GM10266 (cell line): ENCODE measurements at regions not wholly inside any gene's neighbourhood (a gene's known extent, or its start where the extent isn't known, plus 50 kb on each side); places are given as distances from the start of the nearest gene placed in this dataset.

Experiments used
- DNase-seq: peaks from one replicate; pipeline ENCODE4 v3.0.0; 2012; ENCODE audit errors: extremely low spot score
- CTCF ChIP-seq: IDR thresholded peaks from 2 replicates; pipeline ENCODE4 v1.5.1; 2012; ENCODE audit warnings: mild to moderate bottlenecking, low read depth; ENCODE audit not compliant: control insufficient read depth, insufficient read depth; ENCODE audit errors: missing control alignments

- no peak for DNase-seq
- no peak for TF ChIP-seq CTCF
Measured at GRCh38 chr12:66984077-66984476, 285.1 kb upstream of the CAND1 start.

DNA sequence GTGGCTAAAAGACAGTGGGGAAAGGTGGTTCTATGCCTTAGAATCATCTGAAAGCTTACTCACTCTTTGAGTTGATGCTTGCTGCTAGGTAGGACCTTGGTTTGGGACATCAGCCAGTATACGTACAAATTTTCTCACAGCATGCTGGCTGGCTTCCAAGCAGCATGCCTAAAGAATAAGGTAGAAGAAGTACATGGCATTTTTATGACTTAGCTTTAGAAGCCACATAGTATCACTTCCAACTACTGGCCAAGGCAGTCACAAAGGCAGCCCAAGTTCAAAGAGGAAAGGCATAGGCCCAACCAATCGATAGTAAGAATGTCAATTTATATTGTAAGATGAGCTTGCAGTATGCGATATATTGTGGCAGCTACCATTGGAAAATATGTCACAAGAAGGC, 284.2 kb upstream of the CAND1 start:
- no peak for TF ChIP-seq CTCF
- no peak for DNase-seq

DNA sequence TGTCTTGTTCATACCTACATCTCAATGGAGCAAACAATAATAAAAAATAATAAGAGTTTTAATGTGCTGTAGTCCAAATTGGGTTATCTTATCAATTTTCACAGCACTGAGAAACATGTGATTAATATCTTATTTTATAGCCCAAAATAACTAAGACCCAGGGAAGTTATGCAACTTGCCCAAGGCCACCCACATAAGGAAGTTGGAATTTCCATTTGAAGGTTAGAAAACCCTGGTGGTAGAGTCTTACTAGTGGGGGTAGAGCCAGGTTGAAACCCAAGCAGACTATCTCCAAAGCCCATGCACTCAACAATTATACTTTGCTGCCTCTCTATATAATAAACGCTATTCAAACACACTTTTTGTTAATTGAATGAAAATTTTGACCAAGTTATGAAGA, 270.0 kb upstream of the CAND1 start:
- TF ChIP-seq CTCF = no peak
- DNase-seq = no peak

GRCh38 chr12:67001251-67001650, 267.9 kb upstream of the CAND1 start:
- DNase-seq = no peak
- TF ChIP-seq CTCF = no peak

DNA sequence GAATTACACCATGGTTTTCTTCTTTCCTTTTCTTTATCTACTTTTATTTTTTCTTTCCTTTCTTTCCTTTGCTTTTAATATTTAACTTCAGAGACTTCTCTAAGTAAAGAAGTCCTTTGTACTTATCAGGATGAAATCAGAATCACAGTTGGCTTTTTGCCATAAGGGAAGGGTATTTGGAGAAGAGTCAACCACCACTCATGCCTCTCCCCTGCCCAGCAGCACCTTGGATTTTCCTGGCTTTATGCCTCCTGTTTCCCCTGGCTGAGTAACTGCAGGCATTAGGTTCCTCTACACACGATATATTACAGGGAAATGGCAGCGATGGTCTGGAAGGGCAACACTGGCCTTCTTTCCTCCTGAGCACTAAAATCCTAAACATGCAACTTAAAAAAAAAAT, 266.4 kb upstream of the CAND1 start:
- DNase-seq = no peak
- no peak for TF ChIP-seq CTCF

GRCh38 chr12:67006610-67007009, 262.5 kb upstream of the CAND1 start:
- DNase-seq = no peak
- no peak for TF ChIP-seq CTCF

DNA sequence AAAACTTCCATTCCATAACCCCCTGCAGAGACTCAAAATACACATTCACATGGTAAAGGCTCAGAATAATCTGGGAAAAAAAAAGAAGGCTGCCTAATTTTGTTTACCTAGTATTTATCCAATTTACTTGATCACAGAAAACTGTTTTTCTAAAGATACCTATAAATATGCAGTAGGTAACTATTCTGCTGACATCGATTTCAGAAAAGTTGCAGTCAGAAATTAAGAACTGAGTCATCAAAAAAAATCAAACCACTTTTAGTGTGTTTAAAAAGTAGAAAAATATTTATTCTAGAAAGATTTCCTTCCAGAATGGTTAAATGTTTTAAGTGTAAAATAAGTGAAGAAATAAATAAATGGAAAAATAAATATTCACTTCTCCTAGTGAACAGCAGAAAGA, 254.5 kb upstream of the CAND1 start:
- DNase-seq = no peak

More for the DNA sequence above, 254.5 kb upstream of the CAND1 start:
- no peak for TF ChIP-seq CTCF
